ENCODE measurements at regions not wholly inside any gene's neighbourhood (a gene's known extent, or its start where the extent isn't known, plus 50 kb on each side); places are given as distances from the start of the nearest gene placed in this dataset.

- no peak for TF ChIP-seq CTBP1 (IDR thresholded peaks at IDR 0.05; ENCODE audit: borderline replicate concordance)
- TF ChIP-seq ELF4 (IDR thresholded peaks at IDR 0.05) = no peak
- TF ChIP-seq TARDBP (IDR thresholded peaks at IDR 0.05) = no peak
- no peak for TF ChIP-seq NFRKB (IDR thresholded peaks at IDR 0.05)
Measured at GRCh38 chr6:18664401-18664800, 277.3 kb downstream of the RNF144B start.

All from HEK293T (cell line).